PFSK-1 (cell line): ENCODE measurements at regions not wholly inside any gene's neighbourhood (a gene's known extent, or its start where the extent isn't known, plus 50 kb on each side); places are given as distances from the start of the nearest gene placed in this dataset.

Experiments used
- POLR2AphosphoS5 ChIP-seq: IDR thresholded peaks from 2 replicates; pipeline ENCODE4 v1.6.1; 2012; ENCODE audit warnings: low read depth, mild to moderate bottlenecking, control low read depth, low read length, moderate library complexity
- SIN3A ChIP-seq: IDR thresholded peaks from 2 replicates; pipeline ENCODE4 v1.6.1; 2012; ENCODE audit warnings: mild to moderate bottlenecking, low read length, moderate library complexity, borderline replicate concordance; ENCODE audit not compliant: insufficient read depth

DNA sequence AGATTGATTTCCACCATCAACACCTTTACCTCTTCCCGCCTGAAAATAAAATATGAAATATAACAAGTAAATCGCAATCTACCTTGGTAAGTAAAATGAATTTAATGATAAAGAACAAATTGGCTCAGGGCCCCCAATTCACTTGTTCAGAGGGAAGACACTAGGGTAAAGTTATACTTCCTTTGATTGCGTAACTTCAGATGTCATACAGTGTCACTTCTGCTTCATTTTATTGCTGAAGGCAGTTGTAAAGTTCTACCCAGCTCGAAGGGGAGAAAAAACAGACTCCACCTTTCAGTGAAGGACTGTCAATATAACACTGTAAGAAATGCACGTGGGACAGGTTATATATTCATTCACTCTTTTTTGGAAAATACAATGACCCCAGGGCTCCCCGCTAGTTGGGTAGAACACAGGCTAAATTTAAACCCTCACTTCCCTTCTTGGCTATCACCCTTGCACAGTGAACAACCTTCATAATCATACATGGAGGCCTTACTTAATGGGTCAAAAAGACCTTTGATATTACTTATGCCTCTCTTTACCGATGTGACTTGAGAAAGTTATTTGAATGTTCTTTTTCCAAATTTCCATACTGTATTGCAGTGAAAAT lies 848.8 kb downstream of the MAT2B start:
- TF ChIP-seq POLR2AphosphoS5 (no peak), SIN3A (no peak)
